HG03469 (cell line): ENCODE measurements at regions not wholly inside any gene's neighbourhood (a gene's known extent, or its start where the extent isn't known, plus 50 kb on each side); places are given as distances from the start of the nearest gene placed in this dataset.
"Not testable (repeated sequence)": the region's sequence is repeated elsewhere in the genome, so short reads cannot be mapped to it uniquely, and the experiment has no call there.

Experiments used
- ATAC-seq: cut with Tn5 transposase; IDR thresholded peaks from one replicate; pipeline ENCODE4 v1.9.1; 2021; ENCODE audit warnings: mild to moderate bottlenecking, moderate library complexity, moderate number of reproducible peaks; ENCODE audit not compliant: unreplicated experiment

DNA sequence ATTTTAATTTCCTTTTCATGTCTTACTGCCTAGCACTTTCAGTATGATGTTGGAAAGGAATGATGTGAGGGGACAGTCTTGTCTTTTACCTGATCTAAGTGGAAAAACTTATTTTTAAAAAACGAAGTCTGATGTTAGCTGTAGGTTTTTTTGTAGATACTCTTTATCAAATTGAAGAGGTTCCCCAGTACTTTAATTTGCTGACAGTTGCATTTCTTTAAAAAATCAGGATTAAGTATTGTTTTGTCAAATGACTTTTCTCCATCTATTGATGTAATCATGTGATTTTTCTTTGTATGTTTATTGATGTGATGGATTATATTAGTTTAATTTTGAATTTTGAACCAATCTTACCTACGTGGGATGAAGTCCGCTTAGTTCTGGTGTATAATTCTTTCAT is 568.4 kb upstream of the AGA start:
- ATAC-seq: no peak

DNA sequence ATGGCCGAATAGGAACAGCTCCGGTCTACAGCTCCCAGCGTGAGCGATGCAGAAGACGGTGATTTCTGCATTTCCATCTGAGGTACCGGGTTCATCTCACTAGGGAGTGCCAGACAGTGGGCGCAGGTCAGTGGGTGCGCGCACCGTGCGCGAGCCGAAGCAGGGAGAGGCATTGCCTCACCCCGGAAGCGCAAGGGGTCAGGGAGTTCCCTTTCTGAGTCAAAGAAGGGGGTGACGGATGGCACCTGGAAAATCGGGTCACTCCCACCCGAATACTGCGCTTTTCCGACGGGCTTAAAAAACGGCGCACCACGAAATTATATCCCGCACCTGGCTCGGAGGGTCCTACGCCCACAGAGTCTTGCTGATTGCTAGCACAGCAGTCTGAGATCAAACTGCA is 572.8 kb upstream of the AGA start:
- not testable (repeated sequence) for ATAC-seq

DNA sequence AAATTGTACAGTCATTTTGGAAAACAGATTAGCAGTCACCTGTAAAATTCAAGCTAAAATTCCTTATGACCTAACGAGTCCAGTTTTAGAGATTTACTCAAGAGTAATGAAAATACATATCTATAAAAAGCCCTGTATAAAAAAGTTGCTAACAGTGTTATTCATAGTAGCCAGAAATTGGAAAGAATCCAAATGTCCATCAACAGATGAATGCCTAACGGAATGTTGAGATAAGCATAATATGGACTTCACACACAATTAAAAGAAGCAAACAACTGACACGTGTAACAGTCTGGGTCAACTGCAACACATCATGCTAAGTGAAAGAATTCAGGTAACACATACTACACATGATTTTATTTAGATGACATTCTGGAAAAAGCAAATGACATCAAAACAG is 584.8 kb upstream of the AGA start:
- no peak for ATAC-seq

- no peak for ATAC-seq
These were observed 585.6 kb upstream of the AGA start for GRCh38 chr4:178027796-178028195.

- ATAC-seq: no peak
These were observed 586.2 kb upstream of the AGA start for GRCh38 chr4:178028481-178028880.

DNA sequence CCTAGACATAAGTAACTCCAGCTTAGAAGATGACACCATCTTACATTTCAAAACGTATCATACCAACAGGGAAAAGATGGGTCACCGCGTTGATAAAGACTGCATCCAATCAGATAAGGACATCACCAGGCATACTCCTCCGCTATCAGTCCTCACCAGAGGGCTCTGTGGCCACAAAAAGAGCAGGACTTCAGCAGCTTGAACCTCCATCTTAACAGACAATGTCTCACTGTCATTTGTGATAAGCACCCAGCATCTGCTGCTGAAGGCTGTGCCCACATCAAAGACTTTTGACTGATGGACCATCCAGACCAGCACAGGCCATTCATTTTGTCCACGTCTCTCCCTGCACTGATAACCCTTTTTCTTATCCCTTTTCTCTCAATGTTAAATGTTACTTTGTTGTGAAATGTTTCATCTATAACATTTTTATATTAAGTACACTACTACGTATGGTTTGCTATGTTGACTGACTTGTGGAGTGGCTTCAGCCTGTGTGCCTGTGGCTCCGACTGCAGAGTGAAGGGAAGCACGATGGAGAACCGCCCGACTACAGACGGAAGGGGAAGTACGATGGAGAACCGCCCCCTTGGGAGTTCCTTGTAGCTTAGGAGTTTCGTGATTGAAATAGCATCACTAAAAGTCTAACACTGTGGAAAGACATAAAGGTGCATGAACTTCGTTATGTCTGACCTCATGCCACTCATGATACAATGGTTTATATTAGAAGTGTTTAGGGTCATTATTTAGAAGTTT is 595.4 kb upstream of the AGA start:
- ATAC-seq: no peak

GRCh38 chr4:178056996-178057395 is 614.8 kb upstream of the AGA start:
- no peak for ATAC-seq

DNA sequence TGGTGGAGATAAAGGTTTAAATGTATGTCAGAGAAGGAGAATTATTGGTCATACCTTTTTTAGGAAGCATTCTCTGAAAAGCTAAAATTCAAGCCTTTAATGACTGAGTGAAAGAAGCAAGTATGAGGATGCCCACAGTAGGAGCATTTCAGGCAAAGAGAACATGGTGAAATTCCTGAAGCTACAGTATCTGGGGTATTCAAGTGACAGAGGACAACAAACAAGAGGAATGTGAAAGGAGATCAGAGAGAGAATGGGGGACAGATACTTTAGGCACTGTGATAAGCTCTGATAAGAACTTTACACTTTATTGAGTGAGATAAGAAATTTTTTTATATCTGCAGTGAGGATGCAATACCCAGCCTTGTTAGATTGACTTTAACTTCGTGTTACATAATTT is 621.3 kb upstream of the AGA start:
- ATAC-seq: no peak

DNA sequence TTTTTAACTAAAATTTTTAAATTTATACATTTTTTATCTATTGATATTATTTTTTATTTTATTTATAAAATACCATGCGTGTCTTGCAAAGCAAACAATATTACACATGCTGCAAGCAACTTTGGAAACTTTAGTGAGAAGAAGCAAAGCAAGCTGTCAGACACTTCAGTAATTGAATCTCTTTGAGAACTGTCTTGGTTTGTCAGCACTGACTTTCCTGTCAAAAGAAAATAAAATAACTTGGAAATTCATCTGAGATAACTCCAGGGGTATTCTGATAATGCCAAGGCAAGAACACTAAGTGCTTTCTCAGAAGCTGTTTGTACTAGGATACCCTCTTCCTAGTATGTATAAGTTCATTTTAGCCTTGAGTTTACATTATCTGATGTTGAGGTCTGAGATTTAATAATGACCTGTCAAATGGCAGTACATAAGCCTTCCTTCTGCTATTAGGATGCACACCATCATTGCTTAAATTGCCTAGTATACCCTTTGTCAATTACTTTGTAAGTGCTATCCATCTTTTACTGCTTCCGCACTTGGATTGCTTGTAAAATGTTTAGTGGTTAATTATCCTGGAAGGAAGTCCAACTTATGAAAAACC is 624.2 kb upstream of the AGA start:
- no peak for ATAC-seq

DNA sequence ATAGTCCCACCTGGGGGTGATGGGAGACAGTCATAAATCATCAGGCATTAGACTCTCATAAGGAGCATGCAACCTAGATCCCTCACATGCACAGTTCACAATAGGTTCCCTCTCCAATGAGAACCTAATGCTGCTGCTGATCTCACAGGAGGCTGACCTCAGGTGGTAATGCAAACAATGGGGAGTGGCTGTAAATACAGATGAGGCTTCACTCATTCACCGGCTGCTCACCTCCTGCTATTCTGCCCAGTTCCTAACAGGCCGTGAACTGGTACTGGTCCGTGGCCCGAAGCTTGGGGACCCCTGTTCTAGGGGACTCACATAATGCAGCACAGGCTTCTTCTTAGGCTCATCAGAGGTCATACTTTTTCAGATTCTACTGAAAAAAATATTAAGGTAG is 625.9 kb upstream of the AGA start:
- ATAC-seq: no peak

DNA sequence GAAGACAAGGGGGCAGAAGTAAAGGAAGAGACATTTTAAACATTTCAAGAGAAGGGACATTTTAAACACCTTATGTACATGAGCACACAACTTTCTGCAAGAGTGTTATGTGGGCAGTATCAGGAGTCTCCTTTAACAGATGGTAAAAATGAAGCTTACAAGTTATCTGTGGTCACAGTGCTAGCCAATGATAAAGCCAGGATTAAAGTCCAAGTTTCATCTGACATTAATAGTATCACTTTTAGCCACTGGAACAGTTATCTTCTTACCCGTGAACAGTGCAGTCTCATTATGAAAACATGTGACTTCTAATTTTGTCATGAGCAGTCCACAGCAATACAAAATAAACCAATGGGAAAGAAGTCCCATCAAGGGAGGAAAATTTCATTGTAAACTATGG is 627.9 kb upstream of the AGA start:
- no peak for ATAC-seq

DNA sequence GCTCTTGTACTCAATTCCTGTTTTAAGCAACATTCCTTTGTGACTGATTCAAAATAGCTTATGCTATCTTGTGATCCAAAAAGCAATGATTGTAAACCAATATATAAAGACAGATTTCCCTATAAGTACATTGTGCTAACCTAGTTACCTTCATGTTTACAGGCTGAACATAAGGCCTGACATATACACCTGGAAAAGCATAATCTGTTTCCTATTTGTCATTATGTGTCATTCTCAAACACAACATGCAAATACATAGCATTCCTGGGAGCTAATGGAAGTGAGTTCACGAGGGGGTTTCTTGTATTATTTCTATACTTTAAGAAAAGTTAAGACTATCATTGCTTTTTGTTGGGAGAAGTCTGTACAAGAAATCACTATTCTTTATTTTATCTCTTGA is 638.1 kb upstream of the AGA start:
- no peak for ATAC-seq

GRCh38 chr4:178081176-178081575 is 638.9 kb upstream of the AGA start:
- no peak for ATAC-seq

DNA sequence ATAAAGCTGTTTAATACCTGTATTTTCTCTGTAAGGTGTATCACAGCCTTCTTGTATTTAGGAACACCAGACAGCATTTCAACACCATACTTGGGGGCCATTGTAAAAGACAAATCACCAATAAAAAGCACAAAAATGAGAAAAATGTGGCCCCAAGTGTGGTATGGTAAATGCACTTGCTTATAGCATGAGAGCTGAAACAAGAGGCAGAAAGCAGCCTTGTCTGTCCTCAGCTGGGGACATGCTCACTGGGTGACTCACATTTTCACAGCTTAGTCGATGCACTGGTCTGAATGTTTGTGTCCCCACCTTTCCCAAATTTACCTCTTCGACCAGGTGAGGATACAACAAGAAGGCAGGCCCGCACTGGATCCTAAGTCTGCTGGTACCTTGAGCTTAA is 639.7 kb upstream of the AGA start:
- no peak for ATAC-seq

- ATAC-seq: no peak
These were observed 640.7 kb upstream of the AGA start for GRCh38 chr4:178082906-178083305.

DNA sequence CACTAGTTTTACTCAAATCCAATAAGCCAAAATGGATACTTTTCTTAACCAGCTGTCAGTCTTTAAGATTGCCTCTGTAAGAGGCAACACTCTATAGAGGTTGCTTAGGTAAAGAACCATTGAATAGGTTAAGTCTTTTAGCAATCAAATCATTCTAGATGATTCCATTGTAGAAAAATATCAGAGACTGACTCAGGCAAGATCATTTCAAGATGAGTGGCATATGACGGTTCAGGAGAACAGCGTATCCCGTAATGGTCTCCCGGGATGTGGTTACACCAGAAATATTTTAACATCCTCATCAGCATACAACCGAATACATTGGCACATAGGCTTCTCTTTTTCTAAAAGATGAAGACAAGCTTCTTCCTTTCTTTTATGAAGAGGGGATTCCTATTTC is 641.7 kb upstream of the AGA start:
- ATAC-seq: no peak

DNA sequence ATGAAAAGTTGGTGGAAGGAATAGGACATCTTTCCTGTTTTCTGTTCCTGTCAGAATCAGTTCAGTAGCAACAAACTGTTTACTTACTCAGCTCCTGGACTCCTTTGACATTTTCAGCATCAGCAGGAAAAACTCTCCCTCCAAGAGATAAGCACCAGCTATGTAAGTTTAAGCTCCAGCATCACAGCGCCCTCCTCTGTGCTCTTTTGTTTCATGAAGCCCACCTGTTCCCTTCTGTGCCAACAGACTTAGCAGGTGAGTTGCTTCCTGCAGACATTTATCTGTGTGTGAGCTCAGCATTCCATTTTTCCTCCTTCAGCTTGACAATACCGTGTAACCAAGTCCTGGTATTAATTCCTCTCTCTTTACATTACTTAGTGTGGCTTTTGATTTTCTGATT is 644.1 kb upstream of the AGA start:
- ATAC-seq: no peak

GRCh38 chr4:178090640-178091411 is 648.6 kb upstream of the AGA start:
- ATAC-seq: no peak

DNA sequence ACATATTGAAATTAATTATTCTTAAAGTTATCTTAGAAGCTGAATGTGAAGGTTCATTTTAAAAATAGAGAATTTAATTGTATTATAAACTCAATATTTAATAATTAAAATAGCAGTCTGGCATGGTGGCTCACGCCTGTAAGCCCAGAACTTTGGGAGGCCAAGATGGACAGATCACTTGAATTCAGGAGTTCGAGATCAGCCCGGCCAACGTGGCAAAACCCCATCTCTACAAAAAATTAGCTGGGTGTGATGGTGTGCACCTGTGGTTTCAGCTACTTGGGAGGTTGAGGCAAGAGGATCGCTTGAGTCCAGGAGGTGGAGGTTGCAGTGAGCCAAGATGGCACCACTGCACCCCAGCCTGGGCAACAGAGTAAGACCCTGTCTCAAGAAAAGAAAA is 659.9 kb upstream of the AGA start:
- ATAC-seq: no peak

DNA sequence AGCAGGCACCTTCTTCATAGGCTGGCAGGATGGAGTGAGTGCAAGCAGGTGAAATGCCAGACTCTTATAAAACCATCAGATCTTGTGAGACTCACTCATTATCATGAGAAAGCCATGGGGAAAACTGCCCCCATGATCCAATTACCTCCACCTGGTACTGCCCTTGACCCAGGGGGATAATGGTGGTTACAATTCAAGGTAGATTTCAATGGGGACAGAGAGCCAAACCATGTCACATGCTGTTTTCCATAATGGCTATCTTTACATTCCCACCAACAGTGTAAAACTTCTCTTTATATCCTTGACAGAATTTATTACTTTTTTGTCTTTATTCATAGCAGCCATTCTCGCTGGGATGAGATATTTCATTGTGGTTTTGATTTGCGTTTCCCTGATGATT is 663.0 kb upstream of the AGA start:
- ATAC-seq: no peak

DNA sequence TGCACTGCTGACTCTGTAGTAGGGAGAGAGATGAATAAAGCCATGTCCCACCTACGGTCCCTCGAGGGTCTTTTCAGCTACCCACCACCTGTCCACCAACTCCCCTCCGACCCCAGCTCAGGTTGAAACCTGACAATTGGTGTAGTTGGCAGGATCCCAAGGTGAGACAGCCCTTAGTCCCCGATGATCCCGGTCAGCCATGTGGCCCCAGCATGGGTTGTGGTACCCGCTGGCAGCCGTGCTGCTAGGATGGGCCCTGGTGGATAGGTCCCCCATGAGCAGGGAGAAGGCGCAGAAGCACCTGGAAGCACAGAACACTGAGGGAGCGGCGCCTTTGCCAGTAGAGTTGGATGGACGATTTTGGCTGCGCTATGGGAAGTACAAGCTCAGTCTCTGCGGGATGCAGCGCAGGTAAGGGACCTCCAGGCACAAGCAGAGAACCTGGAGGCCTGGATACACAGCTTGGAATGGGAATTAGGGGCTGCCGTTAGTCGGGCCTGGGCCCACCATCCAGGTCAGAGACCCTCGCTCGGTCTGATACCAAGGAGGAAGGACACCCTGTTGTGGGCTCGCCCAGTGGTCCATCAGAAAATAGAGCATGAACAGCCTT is 694.6 kb upstream of the AGA start:
- ATAC-seq: no peak
